ENCODE measurements at regions not wholly inside any gene's neighbourhood (a gene's known extent, or its start where the extent isn't known, plus 50 kb on each side); places are given as distances from the start of the nearest gene placed in this dataset.

GRCh38 chr1:163844459-163844858 is 522.7 kb downstream of the NUF2 start:
- Histone ChIP-seq H3K79me2 (ENCODE audit: insufficient read depth, low read length) (no peaks in the 10 kb centered on the region), H3K9ac (ENCODE audit: low read length) (no peak overlapping the region), H3K36me3 (ENCODE audit: insufficient read depth, low read length) (no peaks in the 10 kb centered on the region), H3K27me3 (ENCODE audit: insufficient read depth, low read length) (no peaks in the 10 kb centered on the region), H3K9me3 (ENCODE audit: insufficient read depth, low read depth, low read length) (no peaks in the 10 kb centered on the region), H3K4me1 (ENCODE audit: insufficient read depth, low read length) (no peaks in the 10 kb centered on the region), H3K27ac (ENCODE audit: low read depth, low read length) (no peak overlapping the region), H2AFZ (ENCODE audit: low read depth, low read length) (no peak overlapping the region), H3K4me3 (ENCODE audit: insufficient read depth, low read depth, low read length) (no peak overlapping the region), H4K20me1 (ENCODE audit: insufficient read depth, low read length) (no peaks in the 10 kb centered on the region), H3K4me2 (ENCODE audit: low read length) (no peak overlapping the region)
- H3K27me3 Mint-ChIP-seq (ENCODE audit: low read depth, unreplicated experiment): no peaks in the 10 kb centered on the region
- H3K27ac Mint-ChIP-seq (ENCODE audit: unreplicated experiment): no peak overlapping the region
- FAIRE-seq (peak; percentile 93), DNase-seq (ENCODE audit: low read depth) (peak; percentile 31)
- no peaks in the 10 kb centered on the region for H3K9me3 Mint-ChIP-seq (ENCODE audit: unreplicated experiment)
- no peaks in the 10 kb centered on the region for H3K4me1 Mint-ChIP-seq (ENCODE audit: low read depth, unreplicated experiment)
- H3K4me3 Mint-ChIP-seq (ENCODE audit: unreplicated experiment): no peak overlapping the region
- H3K36me3 Mint-ChIP-seq (ENCODE audit: low read depth, unreplicated experiment): no peaks in the 10 kb centered on the region
- no peak for TF ChIP-seq EZH2 (IDR thresholded peaks at IDR 0.05; ENCODE audit: insufficient read depth, low read length)
- no peak for TF ChIP-seq CTCF (IDR thresholded peaks at IDR 0.05; ENCODE audit: insufficient read depth, low read depth, low read length)

GRCh38 chr1:163845279-163845678 is 523.5 kb downstream of the NUF2 start:
- DNase-seq (ENCODE audit: low read depth) (no peak), FAIRE-seq (no peak)
- TF ChIP-seq EZH2 (IDR thresholded peaks at IDR 0.05; ENCODE audit: insufficient read depth, low read length): no peak
- TF ChIP-seq CTCF (IDR thresholded peaks at IDR 0.05; ENCODE audit: insufficient read depth, low read depth, low read length): no peak
- no peak overlapping the region for H3K27ac ChIP-seq (ENCODE audit: low read depth, low read length)
- Mint-ChIP-seq H3K9me3 (ENCODE audit: unreplicated experiment) (no peaks in the 10 kb centered on the region), H3K27me3 (ENCODE audit: low read depth, unreplicated experiment) (no peaks in the 10 kb centered on the region), H3K36me3 (ENCODE audit: low read depth, unreplicated experiment) (no peaks in the 10 kb centered on the region), H3K27ac (ENCODE audit: unreplicated experiment) (no peak overlapping the region), H3K4me3 (ENCODE audit: unreplicated experiment) (no peak overlapping the region), H3K4me1 (ENCODE audit: low read depth, unreplicated experiment) (no peaks in the 10 kb centered on the region)
- H3K4me1 ChIP-seq (ENCODE audit: insufficient read depth, low read length): no peaks in the 10 kb centered on the region
- no peaks in the 10 kb centered on the region for H4K20me1 ChIP-seq (ENCODE audit: insufficient read depth, low read length)
- no peaks in the 10 kb centered on the region for H3K27me3 ChIP-seq (ENCODE audit: insufficient read depth, low read length)
- H3K36me3 ChIP-seq (ENCODE audit: insufficient read depth, low read length): no peaks in the 10 kb centered on the region
- H3K9me3 ChIP-seq (ENCODE audit: insufficient read depth, low read depth, low read length): no peaks in the 10 kb centered on the region
- no peak overlapping the region for H2AFZ ChIP-seq (ENCODE audit: low read depth, low read length)
- no peaks in the 10 kb centered on the region for H3K79me2 ChIP-seq (ENCODE audit: insufficient read depth, low read length)
- no peak overlapping the region for H3K4me3 ChIP-seq (ENCODE audit: insufficient read depth, low read depth, low read length)
- no peak overlapping the region for H3K9ac ChIP-seq (ENCODE audit: low read length)
- no peak overlapping the region for H3K4me2 ChIP-seq (ENCODE audit: low read length)

GRCh38 chr1:163863731-163864130 is 542.0 kb downstream of the NUF2 start:
- FAIRE-seq (no peak), DNase-seq (ENCODE audit: low read depth) (no peak)
- H3K9ac ChIP-seq (ENCODE audit: low read length): no peak overlapping the region
- Mint-ChIP-seq H3K36me3 (ENCODE audit: low read depth, unreplicated experiment) (no peaks in the 10 kb centered on the region), H3K9me3 (ENCODE audit: unreplicated experiment) (peaks cover 4% of the 10 kb centered on the region), H3K4me3 (ENCODE audit: unreplicated experiment) (no peak overlapping the region), H3K27ac (ENCODE audit: unreplicated experiment) (no peak overlapping the region), H3K4me1 (ENCODE audit: low read depth, unreplicated experiment) (no peaks in the 10 kb centered on the region), H3K27me3 (ENCODE audit: low read depth, unreplicated experiment) (no peaks in the 10 kb centered on the region)
- no peaks in the 10 kb centered on the region for H4K20me1 ChIP-seq (ENCODE audit: insufficient read depth, low read length)
- no peak overlapping the region for H2AFZ ChIP-seq (ENCODE audit: low read depth, low read length)
- H3K4me2 ChIP-seq (ENCODE audit: low read length): no peak overlapping the region
- no peaks in the 10 kb centered on the region for H3K9me3 ChIP-seq (ENCODE audit: insufficient read depth, low read depth, low read length)
- H3K79me2 ChIP-seq (ENCODE audit: insufficient read depth, low read length): no peaks in the 10 kb centered on the region
- H3K4me1 ChIP-seq (ENCODE audit: insufficient read depth, low read length): no peaks in the 10 kb centered on the region
- H3K27me3 ChIP-seq (ENCODE audit: insufficient read depth, low read length): no peaks in the 10 kb centered on the region
- no peak overlapping the region for H3K27ac ChIP-seq (ENCODE audit: low read depth, low read length)
- no peaks in the 10 kb centered on the region for H3K36me3 ChIP-seq (ENCODE audit: insufficient read depth, low read length)
- no peak overlapping the region for H3K4me3 ChIP-seq (ENCODE audit: insufficient read depth, low read depth, low read length)
- TF ChIP-seq CTCF (IDR thresholded peaks at IDR 0.05; ENCODE audit: insufficient read depth, low read depth, low read length) (no peak), EZH2 (IDR thresholded peaks at IDR 0.05; ENCODE audit: insufficient read depth, low read length) (no peak)

Data from astrocyte (in vitro differentiated cells and primary cell).